Cardiac fibroblast (primary cell): ENCODE measurements at regions not wholly inside any gene's neighbourhood (a gene's known extent, or its start where the extent isn't known, plus 50 kb on each side); places are given as distances from the start of the nearest gene placed in this dataset.

Experiments
- DNase-seq, 2 donors: peaks; one replicate each; pipeline versions ENCODE4 v3.0.0 to v3.0.0-alpha.2; 2010; ENCODE audit warnings: low read depth in 2 of 2
- H3K4me3 ChIP-seq, 2 donors: replicated peaks in 1 of 2; 1 replicate in 1 of 2; 2 replicates in 1 of 2; pipeline ENCODE4 v1.5.1; 2011; ENCODE audit warnings: low read depth in 2 of 2, low read length in 2 of 2, mild to moderate bottlenecking in 2 of 2, moderate library complexity in 1 of 2
- TF ChIP-seq, protein P1 (sequence below): IDR thresholded peaks from one replicate; pipeline ENCODE4 v1.5.1; 2011; ENCODE audit warnings: low read depth, mild to moderate bottlenecking, low read length, inconsistent platforms

DNA sequence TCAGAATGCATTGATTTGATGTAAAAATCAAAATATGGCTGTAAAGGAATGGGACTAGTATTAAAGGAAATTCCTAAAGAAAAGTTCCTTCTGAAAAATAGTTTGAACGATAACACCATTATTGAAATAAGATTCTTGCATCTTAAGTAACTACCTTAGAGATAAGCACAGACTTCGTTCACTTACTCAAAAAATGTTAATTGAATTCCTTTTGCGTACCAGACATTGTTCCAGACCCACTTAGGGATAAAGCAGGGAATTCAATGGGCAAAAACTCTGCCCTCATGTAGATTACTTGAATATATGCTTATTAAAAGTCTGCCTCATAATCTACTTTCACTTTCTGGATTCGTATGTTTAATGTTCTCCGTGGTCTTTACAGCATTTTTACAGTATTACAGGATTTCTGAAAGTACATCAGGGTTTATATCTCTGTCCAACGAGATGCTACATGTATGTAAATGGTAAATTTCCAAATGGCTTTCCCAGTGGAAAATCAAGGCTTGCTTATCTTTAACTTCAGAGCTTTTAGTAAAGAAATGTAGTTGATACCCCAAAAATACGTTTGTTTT lies 213.7 kb downstream of the GXYLT1 start:
- DNase-seq: peak; percentile 5 to 7
- no peak overlapping the region for H3K4me3 ChIP-seq
- TF ChIP-seq, protein P1, sequence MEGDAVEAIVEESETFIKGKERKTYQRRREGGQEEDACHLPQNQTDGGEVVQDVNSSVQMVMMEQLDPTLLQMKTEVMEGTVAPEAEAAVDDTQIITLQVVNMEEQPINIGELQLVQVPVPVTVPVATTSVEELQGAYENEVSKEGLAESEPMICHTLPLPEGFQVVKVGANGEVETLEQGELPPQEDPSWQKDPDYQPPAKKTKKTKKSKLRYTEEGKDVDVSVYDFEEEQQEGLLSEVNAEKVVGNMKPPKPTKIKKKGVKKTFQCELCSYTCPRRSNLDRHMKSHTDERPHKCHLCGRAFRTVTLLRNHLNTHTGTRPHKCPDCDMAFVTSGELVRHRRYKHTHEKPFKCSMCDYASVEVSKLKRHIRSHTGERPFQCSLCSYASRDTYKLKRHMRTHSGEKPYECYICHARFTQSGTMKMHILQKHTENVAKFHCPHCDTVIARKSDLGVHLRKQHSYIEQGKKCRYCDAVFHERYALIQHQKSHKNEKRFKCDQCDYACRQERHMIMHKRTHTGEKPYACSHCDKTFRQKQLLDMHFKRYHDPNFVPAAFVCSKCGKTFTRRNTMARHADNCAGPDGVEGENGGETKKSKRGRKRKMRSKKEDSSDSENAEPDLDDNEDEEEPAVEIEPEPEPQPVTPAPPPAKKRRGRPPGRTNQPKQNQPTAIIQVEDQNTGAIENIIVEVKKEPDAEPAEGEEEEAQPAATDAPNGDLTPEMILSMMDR: no peak

DNA sequence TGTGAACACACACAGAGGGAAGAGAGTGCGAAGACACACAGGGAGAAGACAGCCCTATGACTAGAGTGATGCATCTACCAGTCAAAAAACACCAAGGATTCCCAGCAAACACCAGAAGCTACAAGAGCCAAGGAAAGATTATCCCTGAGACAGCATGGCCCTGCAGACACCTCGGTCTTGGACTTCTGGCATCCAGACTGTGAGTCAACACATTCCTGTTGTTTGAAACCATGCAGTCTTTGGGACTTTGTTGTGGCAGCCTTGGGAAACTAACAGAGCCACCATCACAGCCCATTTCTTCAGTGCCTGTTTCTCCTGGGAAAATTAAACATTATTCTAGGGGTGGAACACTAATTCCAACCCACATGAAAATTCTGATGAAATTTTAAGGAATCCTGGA lies 220.6 kb downstream of the GXYLT1 start:
- H3K4me3 ChIP-seq: no peak overlapping the region
- TF ChIP-seq, protein P1: no peak
- no peak for DNase-seq

DNA sequence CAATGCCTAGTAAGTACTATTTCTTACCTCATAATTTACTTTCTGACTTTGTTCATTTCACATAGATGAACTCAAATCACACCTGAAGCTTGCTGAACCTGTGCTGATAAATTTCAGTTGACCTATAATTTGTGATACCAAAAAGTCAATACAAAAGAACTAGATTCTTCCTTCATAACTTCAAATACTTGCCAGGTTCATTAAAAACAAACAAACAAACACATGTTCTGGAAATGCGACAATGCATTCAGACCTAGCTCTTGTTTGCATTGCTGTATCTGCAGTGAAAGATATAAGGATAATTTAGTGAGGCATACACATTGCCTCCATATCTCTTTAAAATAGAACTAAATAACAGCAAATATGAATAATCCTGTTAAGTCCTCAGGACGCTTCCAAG lies 221.3 kb downstream of the GXYLT1 start:
- TF ChIP-seq, protein P1: no peak
- no peak overlapping the region for H3K4me3 ChIP-seq
- no peak for DNase-seq

DNA sequence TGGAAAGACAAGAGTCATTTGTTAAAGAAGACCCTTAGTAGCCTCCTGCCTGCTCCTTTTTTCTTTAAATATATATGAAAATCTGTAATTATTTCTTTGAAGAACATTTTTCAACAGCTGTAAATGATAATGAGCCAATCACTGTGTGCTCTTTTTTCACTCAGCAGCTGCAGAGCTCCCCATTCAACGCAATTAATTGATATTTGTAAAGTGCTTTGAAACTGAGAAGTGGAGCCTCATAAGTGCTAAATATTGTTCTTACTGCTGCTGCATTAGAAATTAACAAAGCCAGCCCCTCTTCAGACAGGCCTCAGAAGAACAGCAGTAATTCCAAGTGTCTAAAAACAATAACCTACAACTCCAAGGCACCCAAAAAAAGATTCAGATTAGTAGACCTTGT lies 224.3 kb downstream of the GXYLT1 start:
- DNase-seq: no peak
- TF ChIP-seq, protein P1: no peak
- H3K4me3 ChIP-seq: no peak overlapping the region

DNA sequence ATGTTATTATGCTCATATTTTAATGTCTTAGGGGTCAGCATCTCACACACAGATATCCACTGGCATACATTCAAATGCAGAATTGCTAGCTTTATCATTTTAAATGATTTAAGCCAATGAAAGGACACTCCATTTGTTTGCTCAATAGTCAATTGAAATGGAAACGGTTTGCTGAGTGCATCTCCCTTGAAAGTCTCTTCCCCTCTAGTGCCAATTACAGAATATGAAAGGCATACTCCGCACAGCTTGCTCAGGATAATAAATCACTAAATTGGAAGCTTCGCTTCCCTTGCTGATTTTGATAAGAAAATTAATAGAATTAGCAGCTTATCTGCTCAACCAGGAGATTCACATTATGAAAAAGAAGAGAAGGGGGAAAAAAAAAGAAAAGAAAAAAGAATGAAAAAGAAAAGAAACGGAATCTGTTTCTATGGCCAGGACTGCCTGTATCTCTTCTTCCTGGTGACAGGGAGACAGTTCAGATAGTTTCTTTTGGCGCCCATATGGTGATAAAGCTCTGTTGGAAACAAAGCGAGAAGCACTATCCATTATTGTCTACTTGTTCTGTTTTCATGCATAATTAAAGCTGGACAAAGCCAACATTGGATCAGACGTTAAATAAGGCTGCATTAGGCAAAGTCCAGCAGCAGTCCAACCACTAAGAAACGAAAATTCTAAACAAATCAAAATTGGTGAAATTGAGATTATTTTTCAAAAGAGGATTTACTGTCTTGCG lies 225.0 kb downstream of the GXYLT1 start:
- TF ChIP-seq, protein P1: no peak
- no peak for DNase-seq
- no peak overlapping the region for H3K4me3 ChIP-seq

DNA sequence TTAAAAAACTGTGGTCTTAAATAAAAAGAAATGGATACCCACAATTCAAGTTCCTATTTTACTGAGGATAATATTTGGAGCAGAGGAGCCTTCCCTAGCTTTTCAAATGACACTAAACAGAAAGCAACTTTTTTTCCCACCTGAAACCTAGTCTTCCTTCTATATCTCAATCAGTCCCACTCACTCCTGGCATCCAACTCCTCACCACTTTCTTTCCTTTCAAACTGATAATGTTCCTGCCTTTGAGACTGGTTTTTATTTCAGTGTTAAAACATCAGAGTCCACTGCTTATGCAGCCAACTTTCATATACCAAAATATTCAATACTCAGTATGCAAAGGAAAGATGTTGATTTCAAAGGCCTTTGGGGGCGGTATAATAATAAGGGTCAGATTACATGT lies 225.6 kb downstream of the GXYLT1 start:
- TF ChIP-seq, protein P1: no peak
- DNase-seq: no peak
- H3K4me3 ChIP-seq: no peak overlapping the region
